ENCODE measurements at regions not wholly inside any gene's neighbourhood (a gene's known extent, or its start where the extent isn't known, plus 50 kb on each side); places are given as distances from the start of the nearest gene placed in this dataset.
"Not testable (repeated sequence)": the region's sequence is repeated elsewhere in the genome, so short reads cannot be mapped to it uniquely, and the experiment has no call there.

DNA sequence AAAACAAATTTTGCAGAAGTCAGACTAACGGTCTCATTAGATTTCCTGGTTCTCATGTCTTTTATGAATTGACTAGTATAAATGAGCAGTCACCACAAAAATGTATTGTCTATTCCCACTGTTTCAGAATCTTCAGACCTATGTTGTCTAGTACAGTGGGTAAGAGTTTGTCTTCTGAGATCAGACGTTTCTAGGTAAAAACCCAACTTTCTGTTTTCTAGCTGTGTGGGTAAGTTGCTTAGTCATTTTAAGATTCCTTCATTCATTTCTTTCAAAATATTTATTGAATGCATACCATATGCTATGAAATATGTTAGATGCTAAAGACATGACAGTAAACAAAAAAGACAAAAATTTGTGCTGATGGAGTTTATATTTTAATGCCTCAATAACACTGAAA is 156.3 kb downstream of the POLR1F start:
- TF ChIP-seq, protein P1, sequence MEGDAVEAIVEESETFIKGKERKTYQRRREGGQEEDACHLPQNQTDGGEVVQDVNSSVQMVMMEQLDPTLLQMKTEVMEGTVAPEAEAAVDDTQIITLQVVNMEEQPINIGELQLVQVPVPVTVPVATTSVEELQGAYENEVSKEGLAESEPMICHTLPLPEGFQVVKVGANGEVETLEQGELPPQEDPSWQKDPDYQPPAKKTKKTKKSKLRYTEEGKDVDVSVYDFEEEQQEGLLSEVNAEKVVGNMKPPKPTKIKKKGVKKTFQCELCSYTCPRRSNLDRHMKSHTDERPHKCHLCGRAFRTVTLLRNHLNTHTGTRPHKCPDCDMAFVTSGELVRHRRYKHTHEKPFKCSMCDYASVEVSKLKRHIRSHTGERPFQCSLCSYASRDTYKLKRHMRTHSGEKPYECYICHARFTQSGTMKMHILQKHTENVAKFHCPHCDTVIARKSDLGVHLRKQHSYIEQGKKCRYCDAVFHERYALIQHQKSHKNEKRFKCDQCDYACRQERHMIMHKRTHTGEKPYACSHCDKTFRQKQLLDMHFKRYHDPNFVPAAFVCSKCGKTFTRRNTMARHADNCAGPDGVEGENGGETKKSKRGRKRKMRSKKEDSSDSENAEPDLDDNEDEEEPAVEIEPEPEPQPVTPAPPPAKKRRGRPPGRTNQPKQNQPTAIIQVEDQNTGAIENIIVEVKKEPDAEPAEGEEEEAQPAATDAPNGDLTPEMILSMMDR (conservative IDR thresholded peaks at IDR 0.05; ENCODE audit: low read depth, low read length) = no peak
- no peak for DNase-seq (ENCODE audit: low read depth)
- no peak overlapping the region for H3K4me3 ChIP-seq (ENCODE audit: low read length)

DNA sequence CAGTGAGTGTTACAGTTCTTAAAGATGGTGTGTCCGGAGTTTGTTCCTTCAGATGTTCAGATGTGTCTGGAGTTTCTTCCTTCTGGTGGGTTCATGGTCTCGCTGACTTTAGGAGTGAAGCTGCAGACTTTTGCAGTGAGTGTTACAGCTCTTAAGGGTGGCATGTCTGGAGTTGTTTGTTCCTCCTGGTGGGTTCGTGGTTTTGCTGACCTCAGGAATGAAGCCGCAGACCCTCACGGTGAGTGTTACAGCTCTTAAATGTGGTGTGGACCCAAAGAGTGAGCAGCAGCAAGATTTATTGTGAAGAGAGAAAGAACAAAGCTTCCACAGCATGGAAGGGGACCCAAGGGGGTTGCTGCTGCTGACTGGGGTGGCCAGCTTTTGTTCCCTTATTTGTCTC is 159.6 kb downstream of the POLR1F start:
- not testable (repeated sequence) for H3K4me3 ChIP-seq (ENCODE audit: low read length)

DNA sequence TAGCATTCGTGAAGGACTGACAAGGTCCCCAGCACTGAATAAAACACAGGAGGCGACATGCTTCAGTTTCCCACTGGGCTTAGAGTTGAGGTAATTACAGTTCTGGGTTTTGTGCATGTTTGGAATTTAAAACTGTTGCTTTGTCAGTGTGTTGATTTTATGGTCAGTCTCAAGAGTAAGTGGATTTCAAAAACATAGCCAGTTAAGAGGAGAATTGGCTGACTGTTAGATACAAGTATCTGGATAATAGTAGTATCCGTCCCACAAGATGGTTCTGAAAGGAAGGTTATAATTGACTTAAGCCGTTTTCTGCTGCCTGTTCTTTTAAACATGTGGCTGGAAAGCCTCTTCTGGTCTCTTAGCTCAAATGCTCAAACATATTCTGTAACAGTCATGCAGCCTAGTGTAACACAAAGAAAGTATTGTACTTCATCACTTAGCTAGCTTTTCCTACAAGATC is 170.9 kb downstream of the POLR1F start:
- H3K4me3 ChIP-seq (ENCODE audit: low read length) = no peak overlapping the region
- TF ChIP-seq, protein P1 (conservative IDR thresholded peaks at IDR 0.05; ENCODE audit: low read depth, low read length) = no peak
- DNase-seq (ENCODE audit: low read depth) = no peak

More for the DNA sequence above, 159.6 kb downstream of the POLR1F start:
- not testable (repeated sequence) for DNase-seq (ENCODE audit: low read depth)

DNA sequence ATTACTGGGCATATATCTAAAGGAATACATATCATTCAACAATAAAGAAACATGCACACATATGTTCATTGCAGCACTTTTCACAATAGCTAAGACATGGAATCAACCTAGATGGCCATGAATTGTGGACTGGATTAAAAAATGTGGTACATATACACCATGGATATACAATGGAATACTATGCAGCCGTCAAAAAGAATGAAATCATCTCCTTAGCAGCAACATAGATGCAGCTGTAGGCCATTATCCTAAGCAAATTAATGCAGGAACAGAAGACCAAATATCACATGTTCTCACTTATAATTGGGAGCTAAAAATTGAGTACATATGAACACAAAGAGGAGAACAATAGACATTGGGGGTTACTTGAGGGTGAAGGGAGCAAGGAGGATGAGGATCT is 175.6 kb downstream of the POLR1F start:
- TF ChIP-seq, protein P1 (conservative IDR thresholded peaks at IDR 0.05; ENCODE audit: low read depth, low read length) = no peak

DNA sequence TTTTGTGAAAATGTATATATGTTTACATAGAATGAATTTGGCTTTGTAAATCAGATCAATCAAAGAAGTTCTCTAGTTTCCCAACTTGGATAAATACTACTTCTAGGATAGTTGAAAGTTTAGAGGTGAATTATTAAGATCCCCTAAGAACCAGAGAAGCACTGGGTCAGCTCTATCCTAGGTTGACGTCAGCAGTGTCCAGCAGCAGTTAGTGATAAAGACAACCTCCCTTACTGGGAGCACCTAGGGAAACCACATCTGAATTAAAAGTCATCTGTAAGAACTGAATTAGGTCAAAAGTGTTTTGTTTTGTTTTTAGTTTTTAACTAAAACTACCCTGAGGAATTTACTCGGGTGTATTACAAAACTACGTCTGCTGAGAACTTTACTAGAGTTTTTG is 178.0 kb downstream of the POLR1F start:
- DNase-seq (ENCODE audit: low read depth) = no peak
- no peak overlapping the region for H3K4me3 ChIP-seq (ENCODE audit: low read length)
- TF ChIP-seq, protein P1 (conservative IDR thresholded peaks at IDR 0.05; ENCODE audit: low read depth, low read length) = no peak

More for the DNA sequence above, 175.6 kb downstream of the POLR1F start:
- no peak for DNase-seq (ENCODE audit: low read depth)
- no peak overlapping the region for H3K4me3 ChIP-seq (ENCODE audit: low read length)

DNA sequence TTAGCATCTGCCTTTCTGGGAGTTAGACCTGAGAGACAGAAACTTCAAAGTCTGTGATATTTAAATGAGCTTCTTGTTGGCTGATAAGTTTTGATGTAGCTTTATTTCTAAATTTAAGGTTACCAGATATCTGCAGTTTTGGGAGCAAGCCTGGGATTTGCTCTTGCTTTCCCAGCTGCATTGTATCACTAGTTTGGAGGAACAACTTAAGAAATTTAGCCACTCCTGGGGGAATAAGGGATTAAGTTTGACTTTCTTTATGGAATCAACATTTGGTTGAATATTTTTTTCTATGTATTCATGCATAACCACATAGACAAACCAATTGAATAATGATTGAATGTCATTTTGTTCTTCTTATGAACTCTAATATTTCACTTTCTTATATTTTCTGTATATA is 178.6 kb downstream of the POLR1F start:
- no peak for DNase-seq (ENCODE audit: low read depth)
- H3K4me3 ChIP-seq (ENCODE audit: low read length) = no peak overlapping the region
- TF ChIP-seq, protein P1 (conservative IDR thresholded peaks at IDR 0.05; ENCODE audit: low read depth, low read length) = no peak

DNA sequence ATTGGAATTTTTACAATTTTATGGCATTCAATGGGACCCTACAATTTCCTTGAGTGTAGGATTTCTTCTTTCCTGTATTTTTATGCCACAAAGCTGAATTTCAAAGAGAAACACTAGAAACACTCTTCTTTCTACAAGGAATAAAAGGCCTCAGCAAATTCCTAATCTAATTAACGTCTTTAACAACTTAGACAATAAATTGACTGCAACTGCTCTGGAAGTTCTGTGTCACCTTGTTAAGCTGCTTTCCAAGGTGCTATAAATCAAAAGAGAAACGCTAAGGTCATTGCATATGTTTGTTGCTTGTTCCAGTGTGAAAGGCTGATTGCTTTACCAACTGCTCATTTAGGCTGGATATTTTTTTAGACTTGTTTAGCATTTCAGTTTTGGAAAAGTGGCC is 182.2 kb downstream of the POLR1F start:
- DNase-seq (ENCODE audit: low read depth) = no peak
- TF ChIP-seq, protein P1 (conservative IDR thresholded peaks at IDR 0.05; ENCODE audit: low read depth, low read length) = no peak
- no peak overlapping the region for H3K4me3 ChIP-seq (ENCODE audit: low read length)

DNA sequence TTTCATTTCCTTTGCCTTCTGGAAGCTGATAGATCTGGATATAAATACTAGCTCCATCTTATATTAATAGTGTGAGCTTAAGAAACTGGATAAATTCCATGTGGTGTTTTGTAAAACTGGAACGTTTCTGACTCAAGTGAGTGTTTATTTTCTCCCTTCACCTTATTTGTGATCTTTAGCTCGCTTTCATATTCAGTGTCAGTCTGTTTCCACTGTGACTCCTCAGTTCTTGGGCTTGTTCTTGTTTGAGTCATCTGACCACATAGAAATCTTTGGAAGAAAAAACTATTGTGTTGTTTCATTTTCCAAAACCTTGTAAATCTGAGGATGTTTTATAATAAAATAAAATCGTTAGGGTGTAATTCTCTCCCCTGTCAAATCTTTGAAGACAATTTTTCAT is 186.4 kb downstream of the POLR1F start:
- TF ChIP-seq, protein P1 (conservative IDR thresholded peaks at IDR 0.05; ENCODE audit: low read depth, low read length) = no peak
- H3K4me3 ChIP-seq (ENCODE audit: low read length) = no peak overlapping the region
- DNase-seq (ENCODE audit: low read depth) = no peak

All from retinal pigment epithelial cell (primary cell).